ENCODE measurements at regions not wholly inside any gene's neighbourhood (a gene's known extent, or its start where the extent isn't known, plus 50 kb on each side); places are given as distances from the start of the nearest gene placed in this dataset.
A peak's percentile ranks its signal among the peaks of the same experiment; 100 is the strongest.

- DNase-seq, result no peak
- no peak overlapping the region for H3K4me3 ChIP-seq
- in situ Hi-C loops (cut with MboI; ENCODE audit: low pct_ligation_motif_present in 1 of 4, low pct_unique_long_range_greater_than_20kb in 1 of 4, low sequenced_read_pairs in 3 of 4), result no loop called here
- H3K36me3 ChIP-seq, result no peaks in the 10 kb centered on the region
- no peaks in the 10 kb centered on the region for H3K4me1 ChIP-seq
- no peaks in the 10 kb centered on the region for H3K27me3 ChIP-seq
- no peaks in the 10 kb centered on the region for H3K9me3 ChIP-seq
- TF ChIP-seq POLR2AphosphoS5 (IDR thresholded peaks at IDR 0.05) (no peak), EP300 (IDR thresholded peaks at IDR 0.05; ENCODE audit: low read depth) (no peak), POLR2A (IDR thresholded peaks at IDR 0.05) (no peak)
- intact Hi-C loops (cut with DNase I; ENCODE audit: low total_unique reads), result no loop called here
- no peak overlapping the region for H3K27ac ChIP-seq
- WGBS, 2 donors (ENCODE audit: low coverage in 1 of 2), result 20 to 45% methylated on average over 1 to 2 of the region's 2 CpGs
Measured at GRCh38 chr4:57430726-57431125, 320.5 kb upstream of the IGFBP7 start.

GRCh38 chr4:57426779-57427395 is 316.7 kb upstream of the IGFBP7 start:
- in situ Hi-C loops (cut with MboI; ENCODE audit: low pct_ligation_motif_present in 1 of 4, low pct_unique_long_range_greater_than_20kb in 1 of 4, low sequenced_read_pairs in 3 of 4) (no loop called here), intact Hi-C loops (cut with DNase I; ENCODE audit: low total_unique reads) (no loop called here)
- no peaks in the 10 kb centered on the region for H3K27me3 ChIP-seq
- no peaks in the 10 kb centered on the region for H3K9me3 ChIP-seq
- no peak overlapping the region for H3K27ac ChIP-seq
- peak; percentile 49 to 73 (median 57) for TF ChIP-seq CTCF (IDR thresholded peaks at IDR 0.05)
- no peak for TF ChIP-seq EP300 (IDR thresholded peaks at IDR 0.05; ENCODE audit: low read depth)
- no peaks in the 10 kb centered on the region for H3K4me1 ChIP-seq
- WGBS, 2 donors (ENCODE audit: low coverage in 1 of 2), result 11 to 14% methylated on average over 3 to 11 of the region's 11 CpGs
- peak; percentile 66 for DNase-seq
- no peaks in the 10 kb centered on the region for H3K36me3 ChIP-seq
- no peak overlapping the region for H3K4me3 ChIP-seq

- intact Hi-C loops (cut with DNase I; ENCODE audit: low total_unique reads), result no loop called here
- no peaks in the 10 kb centered on the region for H3K9me3 ChIP-seq
- DNase-seq, result no peak
- H3K4me1 ChIP-seq, result no peaks in the 10 kb centered on the region
- no peak for TF ChIP-seq POLR2AphosphoS5 (IDR thresholded peaks at IDR 0.05)
- no peak for TF ChIP-seq EP300 (IDR thresholded peaks at IDR 0.05; ENCODE audit: low read depth)
- TF ChIP-seq CTCF (IDR thresholded peaks at IDR 0.05), result no peak
- TF ChIP-seq POLR2A (IDR thresholded peaks at IDR 0.05), result no peak
- H3K27me3 ChIP-seq, result no peaks in the 10 kb centered on the region
- H3K36me3 ChIP-seq, result no peaks in the 10 kb centered on the region
- WGBS, 2 donors (ENCODE audit: low coverage in 1 of 2), result 68 to 88% methylated on average over 1 of the region's 1 CpG
- H3K27ac ChIP-seq, result no peak overlapping the region
- no peak overlapping the region for H3K4me3 ChIP-seq
- in situ Hi-C loops (cut with MboI; ENCODE audit: low pct_ligation_motif_present in 1 of 4, low pct_unique_long_range_greater_than_20kb in 1 of 4, low sequenced_read_pairs in 3 of 4), result no loop called here
Measured at GRCh38 chr4:57425610-57426009, 315.4 kb upstream of the IGFBP7 start.

GRCh38 chr4:57424232-57424897 is 314.2 kb upstream of the IGFBP7 start:
- no peak for DNase-seq
- Histone ChIP-seq H3K27ac (no peak overlapping the region), H3K4me3 (no peak overlapping the region), H3K9me3 (no peaks in the 10 kb centered on the region), H3K36me3 (no peaks in the 10 kb centered on the region), H3K27me3 (no peaks in the 10 kb centered on the region), H3K4me1 (no peaks in the 10 kb centered on the region)
- intact Hi-C loops (cut with DNase I; ENCODE audit: low total_unique reads), result no loop called here
- 68 to 88% methylated on average over 4 to 6 of the region's 6 CpGs for WGBS, 2 donors (ENCODE audit: low coverage in 1 of 2)
- in situ Hi-C loops (cut with MboI; ENCODE audit: low pct_ligation_motif_present in 1 of 4, low pct_unique_long_range_greater_than_20kb in 1 of 4, low sequenced_read_pairs in 3 of 4), result no loop called here
- TF ChIP-seq EP300 (IDR thresholded peaks at IDR 0.05; ENCODE audit: low read depth), result no peak
- TF ChIP-seq POLR2A (IDR thresholded peaks at IDR 0.05), result no peak
- no peak for TF ChIP-seq CTCF (IDR thresholded peaks at IDR 0.05)
- TF ChIP-seq POLR2AphosphoS5 (IDR thresholded peaks at IDR 0.05), result no peak

Measured in transverse colon (tissue), 4 donors.